HepG2 (cell line): ENCODE measurements at regions not wholly inside any gene's neighbourhood (a gene's known extent, or its start where the extent isn't known, plus 50 kb on each side); places are given as distances from the start of the nearest gene placed in this dataset.

Experiments
- ATAC-seq: fragments of 200-7000 bp; cut with Tn5 transposase; 3 replicates; pipeline ENCODE4 v1.9.1; 2020; ENCODE audit warnings: mild to moderate bottlenecking, moderate library complexity
- BruUV-seq: library from RNA; stranded (reverse); fragments of 400-500 nt; replicated peaks from 2 replicates; lab custom pipeline; 2021; lab: Mats Ljungman, UMichigan
- CTCF ChIA-PET: fragments of 300-600 bp; formaldehyde crosslinking; extraction: SDS; loops from one replicate; lab custom pipeline; 2021; ENCODE audit warnings: low total read pairs, inconsistent platforms, low intra/inter-chr PET ratio; lab: Yijun Ruan, JAX
- POLR2A ChIA-PET: fragments of 350-600 bp; sonication (Branson Sonifier 250); formaldehyde crosslinking; loops from one replicate; lab custom pipeline; 2020; ENCODE audit warnings: antibody characterized with exemption, inconsistent platforms; lab: Yijun Ruan, JAX
- DNase-seq: peaks from one replicate; pipeline ENCODE4 v3.0.0-alpha.2; 2015; ENCODE audit warnings: low spot score
- FAIRE-seq: peaks from 3 replicates; lab custom pipeline; 2011; peaks lifted over from hg19 to GRCh38; lab: Jason Lieb, UNC
- H2AFZ ChIP-seq: one replicate; pipeline ENCODE4 v1.6.1; 2011; ENCODE audit warnings: low read length, inconsistent platforms
- H3K27ac ChIP-seq: fragments of 300-600 bp; 3 replicates; pipeline ENCODE4 v1.8.0; 2011; ENCODE audit warnings: mixed run types, mild to moderate bottlenecking, mixed read lengths, low read length, inconsistent platforms; ENCODE audit not compliant: insufficient read depth; ENCODE audit errors: extremely low read length
- H3K27me3 ChIP-seq, 2 experiments: fragments of 200-600 bp in 1 of 2; 2 replicates in 1 of 2; 3 replicates in 1 of 2; pipeline versions ENCODE4 v1.6.0 to v1.8.0; 2011; ENCODE audit warnings: low read length in 2 of 2, mild to moderate bottlenecking in 2 of 2, moderate library complexity in 2 of 2, inconsistent platforms in 1 of 2; ENCODE audit not compliant: insufficient read depth in 2 of 2, control insufficient read depth in 1 of 2
- H3K36me3 ChIP-seq, 2 experiments: fragments of 200-600 bp in 1 of 2; replicated peaks in 1 of 2; 2 replicates in 1 of 2; 3 replicates in 1 of 2; pipeline versions ENCODE4 v1.5.1 to v1.8.0; 2011; ENCODE audit warnings: low read length in 2 of 2, inconsistent platforms in 1 of 2; ENCODE audit not compliant: insufficient read depth in 2 of 2, control insufficient read depth in 1 of 2
- H3K4me1 ChIP-seq: 2 replicates; pipeline ENCODE4 v1.5.1; 2012; ENCODE audit warnings: low read length, inconsistent platforms; ENCODE audit not compliant: insufficient read depth
- H3K4me2 ChIP-seq: 2 replicates; pipeline ENCODE4 v1.6.0; 2011; ENCODE audit warnings: low read depth, low read length, inconsistent platforms
- H3K4me3 ChIP-seq, 3 experiments: fragments of 200-600 bp in 1 of 3; sonication (generic), shearing (Covaris generic) in 1 of 3; replicated peaks in 1 of 3; 2 replicates each; pipeline ENCODE4 v1.5.1; 2011 to 2016; ENCODE audit warnings: low read length in 3 of 3, inconsistent platforms in 2 of 3, low read depth in 2 of 3, mild to moderate bottlenecking in 2 of 3, control low read depth in 1 of 3, mixed read lengths in 1 of 3; ENCODE audit not compliant: insufficient read depth in 1 of 3
- H3K79me2 ChIP-seq: one replicate; pipeline ENCODE4 v1.6.1; 2011; ENCODE audit warnings: low read length, inconsistent platforms; ENCODE audit not compliant: insufficient read depth
- H3K9ac ChIP-seq: 2 replicates; pipeline ENCODE4 v1.6.0; 2011; ENCODE audit warnings: mild to moderate bottlenecking, low read depth, low read length, inconsistent platforms; ENCODE audit not compliant: insufficient read depth
- H3K9me3 ChIP-seq: 2 replicates; pipeline ENCODE4 v1.5.1; 2012; ENCODE audit warnings: mild to moderate bottlenecking, low read length
- H4K20me1 ChIP-seq: 2 replicates; pipeline ENCODE4 v1.6.0; 2011; ENCODE audit warnings: inconsistent platforms, mild to moderate bottlenecking, low read length, moderate library complexity; ENCODE audit not compliant: insufficient read depth
- ELF1 ChIP-seq: sonication (generic); formaldehyde crosslinking; IDR thresholded peaks from 2 replicates; pipeline ENCODE4 v1.4.0; 2020; ENCODE audit warnings: missing genetic modification reagents
- IRX3 ChIP-seq: sonication (generic); formaldehyde crosslinking; IDR thresholded peaks from 2 replicates; pipeline ENCODE4 v1.8.1; 2023; ENCODE audit warnings: mild to moderate bottlenecking, low read depth, missing genetic modification reagents, borderline replicate concordance
- NCOA2 ChIP-seq: sonication (generic); formaldehyde crosslinking; IDR thresholded peaks from 2 replicates; pipeline ENCODE4 v1.8.0; 2022; ENCODE audit warnings: inconsistent platforms
- ONECUT2 ChIP-seq: sonication (generic); formaldehyde crosslinking; IDR thresholded peaks from 2 replicates; pipeline ENCODE4 v1.4.0; 2020; ENCODE audit warnings: missing genetic modification reagents
- SMAD3 ChIP-seq: sonication (generic); formaldehyde crosslinking; IDR thresholded peaks from 2 replicates; pipeline ENCODE4 v1.4.0; 2020; ENCODE audit warnings: missing genetic modification reagents
- STAG1 ChIP-seq: sonication (generic); formaldehyde crosslinking; IDR thresholded peaks from 2 replicates; pipeline ENCODE4 v1.4.0; 2020; ENCODE audit warnings: missing genetic modification reagents
- ZNF660 ChIP-seq: sonication (generic); formaldehyde crosslinking; IDR thresholded peaks from 2 replicates; pipeline ENCODE4 v1.5.1; 2020; ENCODE audit warnings: mild to moderate bottlenecking, low read depth, missing genetic modification reagents, borderline replicate concordance
- ZSCAN22 ChIP-seq: sonication (generic); formaldehyde crosslinking; IDR thresholded peaks from 2 replicates; pipeline ENCODE4 v1.4.0; 2020; ENCODE audit warnings: mild to moderate bottlenecking, missing genetic modification reagents
- WGBS: methylation state at CpG from one replicate; pipeline ENCODE4 v1.1.6; 2017; ENCODE audit warnings: low lambda C conversion rate; 5-methylcytosine and 5-hydroxymethylcytosine counted together
- in situ Hi-C: cut with HindIII; loops from 2 replicates; pipeline ENCODE4 v1.10.0; 2017; ENCODE audit warnings: low pct_unique_long_range_greater_than_20kb; ENCODE audit not compliant: extremely low pct_ligation_motif_present
- intact Hi-C: fragments of 100-400 bp; cut with micrococcal nuclease; formaldehyde crosslinking; loops from one replicate; pipeline ENCODE4 v1.10.0; 2022; ENCODE audit not compliant: unreplicated experiment
- TF ChIP-seq, protein P1 (sequence below): sonication (generic); formaldehyde crosslinking; IDR thresholded peaks from 2 replicates; pipeline ENCODE4 v1.5.1; 2020; ENCODE audit warnings: missing genetic modification reagents, mild to moderate bottlenecking, borderline replicate concordance
- TF ChIP-seq, protein P2 (sequence below): IDR thresholded peaks from 2 replicates; pipeline ENCODE4 v1.6.1; 2016; ENCODE audit warnings: low read depth
- TF ChIP-seq, protein P3 (sequence below): sonication (generic); formaldehyde crosslinking; IDR thresholded peaks from 2 replicates; pipeline ENCODE4 v1.5.0; 2020; ENCODE audit warnings: mild to moderate bottlenecking, missing genetic modification reagents, moderate library complexity
- TF ChIP-seq, protein P4 (sequence below): sonication (generic); formaldehyde crosslinking; IDR thresholded peaks from 2 replicates; pipeline ENCODE4 v1.8.0; 2023; ENCODE audit warnings: mild to moderate bottlenecking, missing genetic modification reagents
- TF ChIP-seq, protein P5 (sequence below): sonication (generic); formaldehyde crosslinking; IDR thresholded peaks from 2 replicates; pipeline ENCODE4 v1.5.0; 2020; ENCODE audit warnings: mild to moderate bottlenecking, missing genetic modification reagents, borderline replicate concordance

DNA sequence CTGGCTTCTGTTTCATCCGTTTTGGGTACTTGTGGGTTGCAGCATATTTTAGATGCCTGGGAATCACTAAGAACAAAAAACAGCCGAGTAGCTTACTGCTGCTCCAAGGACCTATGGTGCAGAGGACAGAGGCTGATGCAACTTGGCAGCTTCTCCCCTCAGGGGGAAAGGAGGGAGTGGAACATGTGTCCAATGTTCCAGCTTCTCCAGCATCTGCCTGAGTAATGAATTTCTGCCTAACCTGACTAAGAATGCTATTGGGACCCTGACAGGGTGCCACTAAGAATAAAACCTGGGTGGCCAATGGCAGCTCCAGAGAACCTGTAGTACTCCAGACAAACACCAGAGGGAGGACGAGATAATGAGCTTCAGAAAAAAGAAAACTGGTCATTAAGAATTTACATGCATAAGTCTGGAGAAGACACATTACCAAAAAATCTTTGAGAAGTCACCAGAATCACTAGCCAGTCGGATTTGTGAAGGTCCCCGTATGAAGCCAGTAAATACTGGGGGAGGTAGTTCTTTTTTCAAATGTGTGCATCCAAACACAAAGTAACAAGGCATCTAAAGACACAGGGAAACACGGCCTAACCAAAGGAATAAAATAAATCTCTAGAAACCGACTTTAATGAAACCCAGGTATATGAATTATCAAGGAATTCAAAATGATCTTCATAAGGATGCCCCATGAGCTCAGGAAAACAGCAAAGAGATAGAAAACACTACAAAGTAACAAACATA lies 293.5 kb downstream of the HINT1 start:
- WGBS: 16% methylated on average over 7 of the region's 7 CpGs
- Histone ChIP-seq H3K4me1 (no peaks in the 10 kb centered on the region), H3K27me3 (no peaks in the 10 kb centered on the region), H3K9me3 (no peaks in the 10 kb centered on the region), H3K79me2 (no peaks in the 10 kb centered on the region), H3K27ac (no peak overlapping the region), H3K9ac (no peak overlapping the region), H4K20me1 (no peaks in the 10 kb centered on the region), H3K4me2 (no peak overlapping the region), H3K36me3 (no peaks in the 10 kb centered on the region), H2AFZ (no peak overlapping the region), H3K4me3 (no peak overlapping the region)
- ATAC-seq: peak; percentile 71
- BruUV-seq: no TSS peak
- intact Hi-C loops (loop anchor here (1.0 to 5.0 kb wide), 3 partner anchors 41 to 546 kb away; no protein-coding TSS in a partner anchor), in situ Hi-C loops (loop anchor here (25.0 kb wide), 1 partner anchor 241 kb away; no protein-coding TSS in a partner anchor)
- ChIA-PET CTCF (interaction anchor here (1.4 to 2.4 kb wide), 3 partner anchors 40 to 546 kb away, joined by 6 to 21 read pairs (median 8); no protein-coding TSS in a partner anchor), POLR2A (no interaction called here)
- peak; percentile 15 for FAIRE-seq
- DNase-seq: peak; percentile 20
- TF ChIP-seq, protein P1, sequence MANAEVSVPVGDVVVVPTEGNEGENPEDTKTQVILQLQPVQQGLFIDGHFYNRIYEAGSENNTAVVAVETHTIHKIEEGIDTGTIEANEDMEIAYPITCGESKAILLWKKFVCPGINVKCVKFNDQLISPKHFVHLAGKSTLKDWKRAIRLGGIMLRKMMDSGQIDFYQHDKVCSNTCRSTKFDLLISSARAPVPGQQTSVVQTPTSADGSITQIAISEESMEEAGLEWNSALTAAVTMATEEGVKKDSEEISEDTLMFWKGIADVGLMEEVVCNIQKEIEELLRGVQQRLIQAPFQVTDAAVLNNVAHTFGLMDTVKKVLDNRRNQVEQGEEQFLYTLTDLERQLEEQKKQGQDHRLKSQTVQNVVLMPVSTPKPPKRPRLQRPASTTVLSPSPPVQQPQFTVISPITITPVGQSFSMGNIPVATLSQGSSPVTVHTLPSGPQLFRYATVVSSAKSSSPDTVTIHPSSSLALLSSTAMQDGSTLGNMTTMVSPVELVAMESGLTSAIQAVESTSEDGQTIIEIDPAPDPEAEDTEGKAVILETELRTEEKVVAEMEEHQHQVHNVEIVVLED (CRISPR knock-in tag): no peak
- no peak for TF ChIP-seq SMAD3 (CRISPR knock-in tag)
- TF ChIP-seq ZNF660 (CRISPR knock-in tag): no peak
- no peak for TF ChIP-seq ONECUT2 (CRISPR knock-in tag)
- TF ChIP-seq, protein P2, sequence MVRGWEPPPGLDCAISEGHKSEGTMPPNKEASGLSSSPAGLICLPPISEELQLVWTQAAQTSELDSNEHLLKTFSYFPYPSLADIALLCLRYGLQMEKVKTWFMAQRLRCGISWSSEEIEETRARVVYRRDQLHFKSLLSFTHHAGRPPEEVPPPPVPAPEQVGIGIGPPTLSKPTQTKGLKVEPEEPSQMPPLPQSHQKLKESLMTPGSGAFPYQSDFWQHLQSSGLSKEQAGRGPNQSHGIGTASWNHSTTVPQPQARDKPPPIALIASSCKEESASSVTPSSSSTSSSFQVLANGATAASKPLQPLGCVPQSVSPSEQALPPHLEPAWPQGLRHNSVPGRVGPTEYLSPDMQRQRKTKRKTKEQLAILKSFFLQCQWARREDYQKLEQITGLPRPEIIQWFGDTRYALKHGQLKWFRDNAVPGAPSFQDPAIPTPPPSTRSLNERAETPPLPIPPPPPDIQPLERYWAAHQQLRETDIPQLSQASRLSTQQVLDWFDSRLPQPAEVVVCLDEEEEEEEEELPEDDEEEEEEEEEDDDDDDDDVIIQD (CRISPR knock-in tag): no peak
- TF ChIP-seq ELF1 (CRISPR knock-in tag): no peak
- TF ChIP-seq, protein P3, sequence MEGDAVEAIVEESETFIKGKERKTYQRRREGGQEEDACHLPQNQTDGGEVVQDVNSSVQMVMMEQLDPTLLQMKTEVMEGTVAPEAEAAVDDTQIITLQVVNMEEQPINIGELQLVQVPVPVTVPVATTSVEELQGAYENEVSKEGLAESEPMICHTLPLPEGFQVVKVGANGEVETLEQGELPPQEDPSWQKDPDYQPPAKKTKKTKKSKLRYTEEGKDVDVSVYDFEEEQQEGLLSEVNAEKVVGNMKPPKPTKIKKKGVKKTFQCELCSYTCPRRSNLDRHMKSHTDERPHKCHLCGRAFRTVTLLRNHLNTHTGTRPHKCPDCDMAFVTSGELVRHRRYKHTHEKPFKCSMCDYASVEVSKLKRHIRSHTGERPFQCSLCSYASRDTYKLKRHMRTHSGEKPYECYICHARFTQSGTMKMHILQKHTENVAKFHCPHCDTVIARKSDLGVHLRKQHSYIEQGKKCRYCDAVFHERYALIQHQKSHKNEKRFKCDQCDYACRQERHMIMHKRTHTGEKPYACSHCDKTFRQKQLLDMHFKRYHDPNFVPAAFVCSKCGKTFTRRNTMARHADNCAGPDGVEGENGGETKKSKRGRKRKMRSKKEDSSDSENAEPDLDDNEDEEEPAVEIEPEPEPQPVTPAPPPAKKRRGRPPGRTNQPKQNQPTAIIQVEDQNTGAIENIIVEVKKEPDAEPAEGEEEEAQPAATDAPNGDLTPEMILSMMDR (CRISPR knock-in tag): peak; percentile 54
- no peak for TF ChIP-seq ZSCAN22 (CRISPR knock-in tag)
- TF ChIP-seq IRX3: no peak
- TF ChIP-seq, protein P4, sequence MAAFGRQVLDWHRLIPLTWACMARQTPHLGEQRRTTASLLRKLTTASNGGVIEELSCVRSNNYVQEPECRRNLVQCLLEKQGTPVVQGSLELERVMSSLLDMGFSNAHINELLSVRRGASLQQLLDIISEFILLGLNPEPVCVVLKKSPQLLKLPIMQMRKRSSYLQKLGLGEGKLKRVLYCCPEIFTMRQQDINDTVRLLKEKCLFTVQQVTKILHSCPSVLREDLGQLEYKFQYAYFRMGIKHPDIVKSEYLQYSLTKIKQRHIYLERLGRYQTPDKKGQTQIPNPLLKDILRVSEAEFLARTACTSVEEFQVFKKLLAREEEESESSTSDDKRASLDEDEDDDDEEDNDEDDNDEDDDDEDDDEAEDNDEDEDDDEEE (CRISPR knock-in tag): no peak
- TF ChIP-seq, protein P5, sequence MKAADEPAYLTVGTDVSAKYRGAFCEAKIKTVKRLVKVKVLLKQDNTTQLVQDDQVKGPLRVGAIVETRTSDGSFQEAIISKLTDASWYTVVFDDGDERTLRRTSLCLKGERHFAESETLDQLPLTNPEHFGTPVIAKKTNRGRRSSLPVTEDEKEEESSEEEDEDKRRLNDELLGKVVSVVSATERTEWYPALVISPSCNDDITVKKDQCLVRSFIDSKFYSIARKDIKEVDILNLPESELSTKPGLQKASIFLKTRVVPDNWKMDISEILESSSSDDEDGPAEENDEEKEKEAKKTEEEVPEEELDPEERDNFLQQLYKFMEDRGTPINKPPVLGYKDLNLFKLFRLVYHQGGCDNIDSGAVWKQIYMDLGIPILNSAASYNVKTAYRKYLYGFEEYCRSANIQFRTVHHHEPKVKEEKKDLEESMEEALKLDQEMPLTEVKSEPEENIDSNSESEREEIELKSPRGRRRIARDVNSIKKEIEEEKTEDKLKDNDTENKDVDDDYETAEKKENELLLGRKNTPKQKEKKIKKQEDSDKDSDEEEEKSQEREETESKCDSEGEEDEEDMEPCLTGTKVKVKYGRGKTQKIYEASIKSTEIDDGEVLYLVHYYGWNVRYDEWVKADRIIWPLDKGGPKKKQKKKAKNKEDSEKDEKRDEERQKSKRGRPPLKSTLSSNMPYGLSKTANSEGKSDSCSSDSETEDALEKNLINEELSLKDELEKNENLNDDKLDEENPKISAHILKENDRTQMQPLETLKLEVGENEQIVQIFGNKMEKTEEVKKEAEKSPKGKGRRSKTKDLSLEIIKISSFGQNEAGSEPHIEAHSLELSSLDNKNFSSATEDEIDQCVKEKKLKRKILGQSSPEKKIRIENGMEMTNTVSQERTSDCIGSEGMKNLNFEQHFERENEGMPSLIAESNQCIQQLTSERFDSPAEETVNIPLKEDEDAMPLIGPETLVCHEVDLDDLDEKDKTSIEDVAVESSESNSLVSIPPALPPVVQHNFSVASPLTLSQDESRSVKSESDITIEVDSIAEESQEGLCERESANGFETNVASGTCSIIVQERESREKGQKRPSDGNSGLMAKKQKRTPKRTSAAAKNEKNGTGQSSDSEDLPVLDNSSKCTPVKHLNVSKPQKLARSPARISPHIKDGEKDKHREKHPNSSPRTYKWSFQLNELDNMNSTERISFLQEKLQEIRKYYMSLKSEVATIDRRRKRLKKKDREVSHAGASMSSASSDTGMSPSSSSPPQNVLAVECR (CRISPR knock-in tag): no peak
- peak; percentile 61 for TF ChIP-seq STAG1 (CRISPR knock-in tag)
- no peak for TF ChIP-seq NCOA2 (CRISPR knock-in tag)
